ENCODE measurements at regions not wholly inside any gene's neighbourhood (a gene's known extent, or its start where the extent isn't known, plus 50 kb on each side); places are given as distances from the start of the nearest gene placed in this dataset.

- Histone ChIP-seq H3K36me3 (ENCODE audit: insufficient read depth, low read length) (no peaks in the 10 kb centered on the region), H3K9me2 (ENCODE audit: insufficient read depth, low read length) (no peaks in the 10 kb centered on the region), H3K4me2 (ENCODE audit: low read length) (no peak overlapping the region), H3F3A (ENCODE audit: insufficient read depth, low read length, poor library complexity, severe bottlenecking) (no peaks in the 10 kb centered on the region), H3K79me2 (replicated peaks; ENCODE audit: insufficient read depth, low read length) (no peaks in the 10 kb centered on the region), H4K20me1 (ENCODE audit: insufficient read depth) (no peaks in the 10 kb centered on the region), H3K27me3 (ENCODE audit: insufficient read depth, low read depth, low read length) (no peaks in the 10 kb centered on the region), H3K27ac (ENCODE audit: low read length) (no peak overlapping the region), H2AFZ (ENCODE audit: low read depth, low read length) (no peak overlapping the region), H3K9ac (ENCODE audit: low read length) (no peak overlapping the region), H3K9me3 (ENCODE audit: low read length) (no peaks in the 10 kb centered on the region), H3K4me3 (ENCODE audit: low read length) (no peak overlapping the region)
- TF ChIP-seq TAF1 (IDR thresholded peaks at IDR 0.05; ENCODE audit: low read depth) (no peak), RAD21 (conservative IDR thresholded peaks at IDR 0.05) (no peak), EP300 (conservative IDR thresholded peaks at IDR 0.05; ENCODE audit: poor library complexity, severe bottlenecking) (no peak), POLR2AphosphoS5 (IDR thresholded peaks at IDR 0.05) (no peak), EZH2 (IDR thresholded peaks at IDR 0.05; ENCODE audit: borderline replicate concordance, insufficient read depth, low read length, poor library complexity, severe bottlenecking) (no peak), SMC3 (conservative IDR thresholded peaks at IDR 0.05; ENCODE audit: poor library complexity) (no peak), CTCF (IDR thresholded peaks at IDR 0.05; ENCODE audit: poor library complexity, severe bottlenecking) (no peak), REST (IDR thresholded peaks at IDR 0.05; ENCODE audit: borderline replicate concordance) (no peak), MXI1 (conservative IDR thresholded peaks at IDR 0.05; ENCODE audit: poor library complexity, severe bottlenecking) (no peak)
Measured at GRCh38 chr1:221845650-221846371, 103.9 kb upstream of the DUSP10 start.

GRCh38 chr1:221841983-221842335 is 100.1 kb upstream of the DUSP10 start:
- Histone ChIP-seq H3K27me3 (ENCODE audit: insufficient read depth, low read depth, low read length) (no peaks in the 10 kb centered on the region), H3K9me2 (ENCODE audit: insufficient read depth, low read length) (no peaks in the 10 kb centered on the region), H3K9ac (ENCODE audit: low read length) (no peak overlapping the region), H3K9me3 (ENCODE audit: low read length) (no peaks in the 10 kb centered on the region), H3F3A (ENCODE audit: insufficient read depth, low read length, poor library complexity, severe bottlenecking) (no peaks in the 10 kb centered on the region), H4K20me1 (ENCODE audit: insufficient read depth) (no peaks in the 10 kb centered on the region), H3K4me3 (ENCODE audit: low read length) (no peak overlapping the region), H3K4me2 (ENCODE audit: low read length) (no peak overlapping the region), H2AFZ (ENCODE audit: low read depth, low read length) (no peak overlapping the region), H3K27ac (ENCODE audit: low read length) (no peak overlapping the region), H3K79me2 (replicated peaks; ENCODE audit: insufficient read depth, low read length) (no peaks in the 10 kb centered on the region), H3K36me3 (ENCODE audit: insufficient read depth, low read length) (no peaks in the 10 kb centered on the region)
- TF ChIP-seq EP300 (conservative IDR thresholded peaks at IDR 0.05; ENCODE audit: poor library complexity, severe bottlenecking) (no peak), RAD21 (conservative IDR thresholded peaks at IDR 0.05) (no peak), CTCF (IDR thresholded peaks at IDR 0.05; ENCODE audit: poor library complexity, severe bottlenecking) (no peak), REST (IDR thresholded peaks at IDR 0.05; ENCODE audit: borderline replicate concordance) (no peak), TAF1 (IDR thresholded peaks at IDR 0.05; ENCODE audit: low read depth) (no peak), POLR2AphosphoS5 (IDR thresholded peaks at IDR 0.05) (no peak), MXI1 (conservative IDR thresholded peaks at IDR 0.05; ENCODE audit: poor library complexity, severe bottlenecking) (no peak), EZH2 (IDR thresholded peaks at IDR 0.05; ENCODE audit: borderline replicate concordance, insufficient read depth, low read length, poor library complexity, severe bottlenecking) (no peak), SMC3 (conservative IDR thresholded peaks at IDR 0.05; ENCODE audit: poor library complexity) (no peak)

Measured in neural cell (in vitro differentiated cells).